ENCODE measurements at regions not wholly inside any gene's neighbourhood (a gene's known extent, or its start where the extent isn't known, plus 50 kb on each side); places are given as distances from the start of the nearest gene placed in this dataset.

DNA sequence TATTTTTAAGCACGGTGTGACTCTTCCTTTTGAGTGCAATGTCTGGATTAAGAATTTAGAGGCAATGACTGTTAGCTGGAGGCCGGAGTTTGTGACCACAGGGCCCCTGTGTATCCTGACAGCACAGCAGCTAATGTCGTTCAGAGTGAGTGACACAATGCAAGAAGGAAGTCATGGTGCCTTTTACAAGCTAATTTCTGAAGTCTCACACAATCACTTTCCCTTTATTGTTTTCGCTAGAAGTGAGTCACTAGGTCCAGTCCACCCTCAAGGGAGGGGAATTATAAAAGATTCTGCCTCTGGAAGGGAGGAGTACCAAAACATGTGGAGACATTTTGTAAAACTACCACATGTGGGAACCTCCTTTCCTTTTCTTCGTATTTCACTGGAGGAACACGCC lies 185.5 kb upstream of the FGF10 start:
- TF ChIP-seq POLR2A (IDR thresholded peaks at IDR 0.05): no peak
- TF ChIP-seq, protein P1, sequence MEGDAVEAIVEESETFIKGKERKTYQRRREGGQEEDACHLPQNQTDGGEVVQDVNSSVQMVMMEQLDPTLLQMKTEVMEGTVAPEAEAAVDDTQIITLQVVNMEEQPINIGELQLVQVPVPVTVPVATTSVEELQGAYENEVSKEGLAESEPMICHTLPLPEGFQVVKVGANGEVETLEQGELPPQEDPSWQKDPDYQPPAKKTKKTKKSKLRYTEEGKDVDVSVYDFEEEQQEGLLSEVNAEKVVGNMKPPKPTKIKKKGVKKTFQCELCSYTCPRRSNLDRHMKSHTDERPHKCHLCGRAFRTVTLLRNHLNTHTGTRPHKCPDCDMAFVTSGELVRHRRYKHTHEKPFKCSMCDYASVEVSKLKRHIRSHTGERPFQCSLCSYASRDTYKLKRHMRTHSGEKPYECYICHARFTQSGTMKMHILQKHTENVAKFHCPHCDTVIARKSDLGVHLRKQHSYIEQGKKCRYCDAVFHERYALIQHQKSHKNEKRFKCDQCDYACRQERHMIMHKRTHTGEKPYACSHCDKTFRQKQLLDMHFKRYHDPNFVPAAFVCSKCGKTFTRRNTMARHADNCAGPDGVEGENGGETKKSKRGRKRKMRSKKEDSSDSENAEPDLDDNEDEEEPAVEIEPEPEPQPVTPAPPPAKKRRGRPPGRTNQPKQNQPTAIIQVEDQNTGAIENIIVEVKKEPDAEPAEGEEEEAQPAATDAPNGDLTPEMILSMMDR (IDR thresholded peaks at IDR 0.05): no peak
